GM18502 (cell line): ENCODE measurements at regions not wholly inside any gene's neighbourhood (a gene's known extent, or its start where the extent isn't known, plus 50 kb on each side); places are given as distances from the start of the nearest gene placed in this dataset.
"Not testable (repeated sequence)": the region's sequence is repeated elsewhere in the genome, so short reads cannot be mapped to it uniquely, and the experiment has no call there.

Experiments
- ATAC-seq: cut with Tn5 transposase; IDR thresholded peaks from one replicate; pipeline ENCODE4 v1.9.1; 2021; ENCODE audit warnings: mild to moderate bottlenecking; ENCODE audit not compliant: unreplicated experiment, poor library complexity

DNA sequence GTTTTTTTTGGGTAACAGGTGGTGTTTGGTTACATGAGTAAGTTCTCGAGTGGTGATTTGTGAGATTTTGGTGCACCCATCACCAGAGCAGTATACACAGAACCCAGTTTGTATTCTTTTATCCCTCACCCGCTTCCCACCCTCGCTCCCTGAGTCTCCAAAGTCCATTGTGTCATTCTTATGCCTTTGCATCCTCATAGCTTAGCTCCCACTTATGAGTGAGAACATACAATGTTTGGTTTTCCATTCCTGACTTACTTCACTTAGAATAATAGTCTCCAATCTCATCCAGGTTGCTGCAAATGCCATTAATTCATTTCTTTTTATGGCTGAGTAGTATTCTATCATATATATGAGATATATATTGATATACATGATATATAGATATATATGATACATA is 211.9 kb downstream of the BCAS1 start:
- ATAC-seq = not testable (repeated sequence)

DNA sequence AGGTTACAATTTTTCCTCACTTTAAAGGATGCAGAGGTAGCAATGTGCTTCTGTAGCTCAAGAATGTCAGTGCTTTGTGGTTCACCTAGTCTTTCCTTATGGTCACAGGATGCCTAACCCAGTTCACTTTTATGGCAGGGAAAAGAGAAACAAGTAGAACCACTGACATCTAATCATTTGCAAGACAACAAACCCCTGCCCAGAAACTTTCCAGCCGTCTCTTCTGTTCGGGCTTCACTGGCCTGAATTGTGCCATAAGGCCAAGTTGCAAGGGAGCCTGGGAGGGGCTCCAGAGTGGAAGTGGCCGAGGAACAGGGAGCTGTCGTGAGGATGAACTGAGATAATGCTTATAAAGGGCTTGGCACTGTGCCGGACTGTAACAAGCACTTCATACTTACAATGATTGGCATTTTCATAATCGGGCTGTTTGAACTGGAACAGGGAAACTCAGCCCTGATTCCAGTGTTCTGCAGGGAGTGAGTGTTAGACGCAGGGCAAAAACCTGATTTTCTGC is 212.6 kb downstream of the BCAS1 start:
- no peak for ATAC-seq

DNA sequence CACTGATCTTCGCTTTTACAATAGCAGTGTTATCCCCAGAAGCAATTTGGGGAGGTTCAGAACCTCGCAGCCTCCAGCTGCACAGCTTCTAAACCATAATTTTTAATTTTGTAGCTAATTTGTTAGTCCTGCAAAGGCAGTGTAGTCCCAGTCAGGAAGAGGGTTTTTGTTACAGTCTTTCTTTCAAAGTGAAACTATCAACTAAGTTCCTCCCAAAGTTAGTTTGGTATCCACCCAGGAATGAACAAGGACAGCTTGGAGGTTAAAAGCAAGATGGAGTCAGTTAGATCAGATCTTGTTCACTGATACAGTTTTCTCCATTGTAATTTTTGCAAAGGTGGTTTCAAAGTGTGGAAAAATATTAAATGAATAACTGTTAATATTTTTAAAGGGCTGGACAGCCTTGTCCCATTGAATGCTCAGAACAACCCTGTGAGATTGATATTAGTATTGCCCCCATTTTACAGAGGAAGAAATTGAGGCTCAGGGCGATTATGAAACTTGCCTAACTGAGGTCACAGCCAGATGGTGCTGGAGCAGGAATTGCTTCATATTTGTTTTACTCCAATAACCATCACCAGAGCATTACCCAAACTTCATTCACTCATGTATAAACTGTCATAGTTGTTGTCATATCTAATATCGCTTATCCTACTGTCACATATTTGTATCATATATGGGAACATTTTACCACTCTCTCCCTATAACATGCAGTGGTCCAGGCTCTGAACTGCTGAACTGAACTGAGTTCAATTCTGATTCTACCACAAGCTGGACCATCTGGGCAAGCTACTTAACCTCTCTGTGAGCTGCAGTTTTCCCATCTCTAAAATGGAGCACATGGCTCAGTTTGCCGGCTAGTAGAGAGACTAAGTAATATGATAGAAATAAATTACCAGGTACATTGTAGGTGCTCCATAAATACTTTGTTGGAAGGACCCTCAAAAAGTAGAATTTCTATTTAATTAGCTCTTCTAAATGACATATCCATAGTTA is 213.8 kb downstream of the BCAS1 start:
- no peak for ATAC-seq

DNA sequence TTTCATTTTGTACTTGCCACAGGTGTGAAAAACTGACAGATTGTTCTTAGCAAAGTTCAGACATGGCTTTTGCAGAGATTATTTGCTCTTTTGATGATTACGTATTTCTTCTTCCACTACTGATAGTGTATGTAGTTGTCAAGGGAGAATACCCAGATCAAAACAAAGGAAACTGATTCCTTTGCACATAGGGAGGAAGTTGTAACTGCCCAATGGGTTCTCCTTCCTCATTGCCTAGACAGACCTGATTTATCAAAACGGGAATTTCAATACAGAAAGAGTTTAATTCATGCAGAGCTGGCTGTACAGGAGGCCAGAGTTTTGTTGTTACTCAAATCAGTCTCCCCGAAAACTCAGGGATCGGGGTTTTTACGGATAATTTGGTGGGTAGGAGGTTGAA is 214.7 kb downstream of the BCAS1 start:
- ATAC-seq = no peak

DNA sequence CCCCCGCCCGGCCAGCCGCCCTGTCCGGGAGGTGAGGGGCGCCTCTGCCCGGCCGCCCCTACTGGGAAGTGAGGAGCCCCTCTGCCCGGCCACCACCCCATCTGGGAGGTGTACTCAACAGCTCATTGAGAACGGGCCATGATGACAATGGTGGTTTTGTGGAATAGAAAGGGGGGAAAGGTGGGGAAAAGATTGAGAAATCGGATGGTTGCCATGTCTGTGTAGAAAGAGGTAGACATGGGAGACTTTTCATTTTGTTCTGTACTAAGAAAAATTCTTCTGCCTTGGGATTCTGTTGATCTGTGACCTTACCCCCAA is 215.8 kb downstream of the BCAS1 start:
- not testable (repeated sequence) for ATAC-seq

DNA sequence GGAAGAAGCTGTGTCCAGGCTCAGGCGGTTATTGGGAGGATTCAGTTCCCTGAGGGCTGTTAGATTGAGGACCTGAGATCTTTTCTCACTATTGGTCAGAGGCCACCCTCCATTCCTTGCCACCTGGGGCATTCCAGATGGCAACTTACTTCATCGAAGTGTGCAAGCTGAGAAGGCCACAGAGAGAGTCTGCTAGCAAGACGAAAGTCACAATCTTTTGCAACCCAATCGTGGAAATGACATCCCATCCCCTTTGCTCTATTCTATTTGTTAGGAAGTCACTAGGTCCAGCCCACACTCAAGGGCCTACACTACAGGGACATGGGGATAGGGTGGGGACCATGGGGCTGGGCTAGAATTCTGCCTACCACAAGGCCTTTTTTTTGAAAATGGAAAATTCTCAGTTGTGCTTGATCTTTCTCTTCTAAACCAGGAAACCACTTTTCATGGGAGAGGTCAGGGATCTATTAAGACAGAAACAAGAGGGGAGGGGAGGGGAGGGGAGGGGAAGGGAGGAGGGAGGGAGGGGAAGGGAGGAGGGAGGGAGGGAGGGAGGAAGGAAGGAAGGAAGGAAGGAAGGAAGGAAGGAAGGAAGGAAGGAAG is 217.2 kb downstream of the BCAS1 start:
- no peak for ATAC-seq

DNA sequence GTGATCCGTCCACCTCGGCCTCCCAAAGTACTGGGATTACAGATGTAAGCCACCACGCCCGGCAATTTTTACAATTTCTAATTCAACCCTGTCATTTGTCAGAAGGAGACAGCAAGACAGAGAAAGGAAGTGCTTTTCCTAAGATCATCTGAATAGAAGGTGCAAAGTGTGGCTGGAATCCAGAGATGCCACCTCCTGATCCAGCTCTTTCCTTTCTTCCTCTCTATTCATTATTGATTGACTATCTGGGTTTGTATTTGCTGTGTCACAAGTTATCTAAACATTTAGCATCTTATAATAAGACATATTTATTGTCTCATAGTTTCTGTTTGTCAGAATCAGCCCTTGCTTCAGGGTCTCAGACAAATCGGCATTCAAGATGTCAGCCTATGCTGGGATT is 217.7 kb downstream of the BCAS1 start:
- no peak for ATAC-seq

DNA sequence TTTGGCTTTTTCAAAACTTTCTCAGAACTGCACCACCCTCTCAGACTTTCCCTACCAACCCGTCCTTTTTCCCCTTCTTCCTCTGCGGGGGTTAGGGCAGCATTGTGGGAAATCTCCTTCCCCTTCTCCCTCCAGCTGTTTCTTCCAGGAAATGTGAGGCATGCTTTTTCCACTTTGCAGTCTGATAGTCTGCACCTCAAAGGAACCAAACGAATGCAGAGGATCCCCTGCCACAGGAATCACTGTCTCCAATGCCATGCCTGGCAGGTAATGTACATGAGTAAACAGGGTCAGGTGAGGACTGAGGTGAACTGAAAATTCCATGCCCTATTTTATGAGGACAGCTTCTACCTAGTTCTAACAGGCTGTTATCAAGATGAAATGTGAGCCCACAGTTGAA is 218.4 kb downstream of the BCAS1 start:
- ATAC-seq = no peak

DNA sequence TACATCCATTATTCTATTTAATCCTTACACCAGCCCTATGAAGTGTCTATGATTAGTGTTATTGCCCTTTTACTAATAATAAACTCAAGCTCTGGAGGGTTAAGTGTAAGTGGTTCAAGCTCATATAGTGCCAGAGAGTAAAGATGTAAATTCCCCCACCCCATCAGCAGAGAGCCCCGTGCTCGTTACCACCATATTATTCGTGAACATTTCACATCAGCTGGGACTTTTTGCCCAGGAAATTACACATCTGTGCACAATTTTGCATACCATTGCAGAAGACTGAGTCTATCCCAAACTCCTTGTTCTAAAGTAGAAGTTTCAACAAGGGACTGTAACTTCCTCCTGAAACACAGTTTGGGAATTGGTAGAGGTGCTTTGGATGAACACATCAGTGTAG is 220.1 kb downstream of the BCAS1 start:
- ATAC-seq = no peak

DNA sequence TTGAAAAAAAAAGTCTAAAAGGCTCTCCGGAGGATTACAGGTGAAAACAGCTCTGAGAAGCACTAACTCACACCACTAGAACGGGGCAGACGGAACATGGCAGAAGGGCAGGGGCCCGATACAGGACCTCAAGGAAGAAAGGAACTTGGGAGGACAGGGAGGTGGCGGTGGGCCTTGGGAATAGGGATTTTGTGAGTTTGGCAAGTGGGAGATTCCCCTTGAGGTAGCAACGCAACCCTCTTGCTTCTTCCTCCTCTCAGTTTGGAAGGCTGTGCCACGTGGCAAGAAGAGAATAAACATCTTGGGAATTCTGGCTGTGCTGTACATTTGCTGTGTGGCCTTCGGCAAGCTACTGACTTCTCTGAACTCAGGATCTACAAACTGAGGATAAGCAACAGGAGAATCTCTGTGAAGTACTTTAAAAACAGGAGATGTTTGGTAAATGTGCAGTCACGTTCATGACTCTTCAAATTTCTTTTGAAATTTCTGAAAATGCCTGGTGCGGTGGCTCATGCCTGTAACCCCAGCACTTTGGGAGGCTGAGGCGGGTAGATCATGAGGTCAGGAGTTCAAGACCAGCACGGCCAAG is 220.8 kb downstream of the BCAS1 start:
- no peak for ATAC-seq

DNA sequence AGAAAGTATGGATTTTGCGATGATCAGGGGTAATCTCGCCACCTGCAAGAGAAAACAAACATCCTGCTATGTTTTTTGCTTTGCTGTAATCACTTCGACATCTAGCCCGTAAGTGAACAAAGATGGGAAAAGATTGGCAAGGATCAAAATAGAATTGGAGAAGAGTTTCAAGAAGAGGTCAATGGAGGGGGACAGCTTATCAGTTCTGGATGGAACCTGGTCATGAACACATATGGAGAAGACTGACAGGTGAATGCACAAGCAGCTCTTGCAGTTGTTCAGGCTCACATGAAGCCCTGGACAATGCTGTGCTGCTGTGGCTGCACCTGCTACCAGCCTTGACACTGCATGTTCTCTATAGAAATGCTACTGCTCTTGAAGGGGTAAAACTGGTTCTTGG is 222.1 kb downstream of the BCAS1 start:
- ATAC-seq = no peak

DNA sequence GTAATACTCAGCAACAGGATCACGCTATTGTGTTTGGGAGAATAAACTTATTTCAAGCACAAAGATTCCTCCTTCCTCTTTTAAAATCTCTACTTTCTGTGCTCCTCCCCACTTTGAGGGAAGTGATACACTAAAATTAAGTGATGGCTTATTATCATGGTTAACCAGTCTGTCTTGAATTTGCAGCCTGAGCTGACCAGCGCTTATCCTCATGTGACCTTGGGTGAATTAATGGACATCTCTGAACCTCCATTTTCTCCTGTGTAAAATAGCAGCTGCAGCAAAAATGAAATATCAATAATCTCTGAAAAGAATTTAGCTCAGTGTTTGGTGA is 222.6 kb downstream of the BCAS1 start:
- no peak for ATAC-seq

DNA sequence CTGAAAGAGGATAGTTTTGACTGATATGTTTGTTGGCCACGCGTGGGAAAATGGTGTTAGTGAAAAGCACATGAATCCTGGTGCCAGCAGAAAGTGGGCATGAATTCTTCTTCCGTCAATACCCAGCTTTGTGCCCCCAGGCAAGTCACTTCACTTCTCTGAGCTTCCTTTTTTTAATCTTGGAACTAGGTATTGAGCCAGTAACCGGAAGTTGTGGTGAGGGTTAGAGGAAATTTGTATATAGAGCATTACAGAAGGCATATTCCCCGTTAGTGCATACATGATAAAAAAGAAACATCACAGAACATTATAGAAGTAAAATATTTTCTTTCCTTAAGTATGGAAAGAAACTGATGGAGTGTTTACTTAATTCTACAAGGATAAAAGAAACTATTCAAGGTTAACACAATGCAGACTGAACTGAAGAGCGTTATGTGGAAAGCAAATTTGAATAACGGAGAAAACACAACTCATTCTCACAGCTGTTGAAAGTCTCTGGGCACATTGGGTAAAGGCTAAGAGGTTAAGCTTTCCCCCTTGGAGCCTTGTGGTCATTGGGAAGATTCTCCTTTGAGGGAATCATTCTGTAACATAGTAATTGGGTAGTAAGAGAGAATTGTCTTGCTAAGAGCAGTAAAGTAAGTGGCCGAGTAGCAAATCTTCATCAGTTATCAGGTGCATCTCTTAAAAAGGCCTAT is 223.1 kb downstream of the BCAS1 start:
- ATAC-seq = no peak

DNA sequence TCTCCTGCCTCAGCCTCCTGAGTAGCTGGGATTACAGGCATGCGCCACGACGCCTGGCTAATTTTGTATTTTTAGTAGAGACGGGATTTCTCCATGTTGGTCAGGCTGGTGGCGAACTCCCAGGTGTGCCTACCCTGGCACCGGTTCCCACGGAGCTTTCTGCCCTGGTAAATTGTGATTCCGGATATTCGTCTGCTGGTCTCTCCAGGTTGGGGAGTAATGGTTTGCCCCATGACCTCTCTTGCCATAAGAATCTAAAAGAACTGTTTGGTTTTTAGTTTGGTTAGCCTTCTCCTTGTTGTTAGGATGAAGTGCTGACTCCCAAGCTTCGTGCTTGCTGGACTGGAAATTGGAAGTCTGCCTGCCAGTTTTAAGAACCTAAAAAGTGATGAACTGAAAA is 223.8 kb downstream of the BCAS1 start:
- ATAC-seq = no peak

DNA sequence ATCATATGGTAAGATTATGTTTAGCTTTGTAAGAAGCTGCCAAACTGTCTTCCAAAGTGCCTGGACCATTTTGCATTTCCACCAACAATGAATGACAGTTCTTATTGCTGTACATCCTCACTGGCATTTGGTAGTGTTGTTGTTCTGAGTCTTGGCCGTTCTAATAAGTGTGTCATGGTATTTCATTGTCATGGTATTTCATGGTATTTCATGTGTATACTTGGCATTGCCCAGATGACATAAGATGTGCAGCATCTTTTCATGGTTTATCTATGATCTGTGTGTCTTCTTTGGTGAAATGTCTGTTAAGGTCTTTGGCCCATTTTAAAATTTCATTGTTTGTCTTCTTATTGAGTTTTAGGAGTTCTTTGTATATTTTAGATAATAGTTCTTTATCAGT is 224.4 kb downstream of the BCAS1 start:
- ATAC-seq = no peak

DNA sequence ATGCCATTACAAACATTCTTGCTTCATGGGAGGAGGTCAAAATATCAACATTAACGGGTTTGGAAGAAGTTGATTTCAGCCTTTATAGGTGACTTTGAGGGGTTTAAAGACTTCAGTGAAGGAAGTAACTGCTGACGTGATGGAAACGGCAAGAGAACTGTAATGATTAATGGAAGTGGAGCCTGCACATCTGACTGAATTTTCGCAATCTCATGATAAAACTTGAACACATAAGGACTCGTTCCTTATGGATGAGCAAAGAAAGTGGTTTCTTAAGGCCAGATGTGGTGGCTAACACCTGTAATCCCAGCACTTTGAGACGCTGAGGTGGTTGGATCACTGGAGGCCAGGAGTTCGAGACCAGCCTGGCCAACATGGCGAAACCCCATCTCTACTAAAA is 226.1 kb downstream of the BCAS1 start:
- no peak for ATAC-seq

DNA sequence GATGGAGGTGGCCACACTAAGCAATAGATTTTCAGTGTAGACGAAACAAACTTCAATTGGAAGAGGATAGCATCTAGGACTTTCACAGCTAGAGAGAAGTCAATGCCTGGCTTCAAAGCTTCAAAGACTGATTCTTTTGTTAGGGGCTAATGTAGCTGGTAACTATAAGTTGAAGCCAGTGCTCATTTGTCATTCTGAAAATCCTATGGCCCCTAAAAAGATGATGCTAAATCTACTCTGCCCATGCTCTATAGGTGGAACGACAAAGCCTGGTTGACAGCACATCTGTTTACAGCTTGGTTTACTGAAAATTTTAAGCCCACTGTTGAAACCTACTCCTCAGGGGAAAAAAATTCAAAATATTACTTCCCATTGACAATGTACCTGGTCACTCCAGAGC is 226.7 kb downstream of the BCAS1 start:
- ATAC-seq = no peak

DNA sequence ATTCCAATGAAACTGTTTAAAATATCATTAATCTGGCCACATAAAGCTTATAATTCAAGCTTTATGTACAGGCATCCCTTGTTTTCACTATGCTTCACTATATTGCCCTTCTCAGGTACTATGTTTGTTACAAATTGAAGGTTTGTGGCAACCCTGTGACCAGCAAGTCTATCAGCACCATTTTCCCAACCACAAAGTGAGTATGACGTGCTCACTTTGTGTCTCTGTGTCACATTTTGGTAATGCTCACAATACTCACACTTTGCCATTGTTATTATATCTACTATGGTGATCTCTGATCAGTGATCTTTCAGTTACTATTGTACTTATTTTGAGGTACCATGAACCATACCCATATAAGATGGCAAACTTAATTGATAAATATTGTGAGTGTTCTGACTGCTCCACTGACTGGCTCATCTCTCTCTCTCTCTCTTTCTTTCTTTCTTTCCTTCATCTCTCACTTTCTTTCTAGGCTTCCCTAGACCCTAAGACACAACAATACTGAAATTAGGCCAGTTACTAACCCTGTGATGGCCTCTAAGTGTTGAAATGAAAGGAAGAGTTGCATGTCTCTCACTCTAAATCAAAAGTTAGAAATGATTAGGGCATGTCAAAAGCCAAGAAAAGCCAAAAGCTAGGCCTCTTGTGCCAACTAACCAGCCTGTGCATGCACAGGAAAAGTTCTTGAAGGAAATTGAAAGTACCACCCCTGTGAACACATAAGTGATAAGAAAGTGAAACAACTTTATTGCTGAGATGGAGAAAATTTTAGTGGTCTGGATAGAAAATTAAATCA is 227.9 kb downstream of the BCAS1 start:
- ATAC-seq = peak; percentile 42

DNA sequence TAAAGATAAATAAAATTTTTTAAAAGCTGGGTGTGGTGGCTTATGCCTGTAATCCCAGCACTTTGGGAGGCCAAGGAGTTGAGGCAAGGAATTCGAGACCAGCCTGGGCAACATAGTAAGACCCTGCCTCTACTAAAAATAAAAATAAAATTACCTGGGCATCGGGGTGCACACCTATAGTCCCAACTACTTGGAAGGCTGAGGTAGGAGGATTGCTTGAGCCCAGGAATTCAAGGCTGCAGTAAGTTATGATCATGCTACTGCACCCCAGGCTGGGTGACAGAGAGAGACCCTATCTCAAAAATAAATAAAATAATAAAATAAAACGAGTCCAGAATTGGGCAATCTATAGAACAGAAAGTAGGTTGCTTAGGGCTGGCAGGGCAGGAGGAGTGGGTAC is 228.7 kb downstream of the BCAS1 start:
- no peak for ATAC-seq

DNA sequence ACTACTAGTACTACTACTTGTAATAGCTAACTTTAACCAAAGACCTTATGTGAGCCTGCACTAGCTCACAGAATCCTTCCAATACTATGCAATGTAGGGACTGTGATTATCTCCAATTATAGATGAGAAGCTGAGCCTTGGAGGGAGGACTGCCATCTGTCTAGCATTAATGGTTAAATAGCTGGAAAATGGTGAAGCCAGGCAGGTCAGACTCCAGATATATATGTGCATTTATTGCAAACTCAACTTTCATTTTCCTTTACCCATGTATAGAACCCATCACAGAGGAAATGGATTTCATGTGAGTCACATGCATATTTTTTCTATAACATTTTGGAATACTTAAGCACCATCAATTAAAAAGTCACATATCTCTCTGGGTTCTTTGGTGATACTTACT is 229.9 kb downstream of the BCAS1 start:
- ATAC-seq = no peak
